SK-N-SH treated with all-trans-retinoic acid at 6 μM for 48 hours (cell line): ENCODE measurements at regions not wholly inside any gene's neighbourhood (a gene's known extent, or its start where the extent isn't known, plus 50 kb on each side); places are given as distances from the start of the nearest gene placed in this dataset.

ENCODE experiments used
- ATAC-seq: fragments of 200-7000 bp; cut with Tn5 transposase; 3 replicates; pipeline ENCODE4 v1.9.1; 2020; ENCODE audit warnings: mild to moderate bottlenecking, moderate library complexity
- ARNTL ChIP-seq: fragments of 450-650 bp; formaldehyde crosslinking; IDR thresholded peaks from 2 replicates; pipeline ENCODE4 v1.5.0; 2020; ENCODE audit warnings: low read depth, mild to moderate bottlenecking, moderate library complexity, borderline replicate concordance
- BACH2 ChIP-seq: fragments of 250-450 bp; sonication (Bioruptor Pico); IDR thresholded peaks from 2 replicates; pipeline ENCODE4 v1.9.0; 2021; ENCODE audit warnings: mild to moderate bottlenecking, borderline replicate concordance
- CREB5 ChIP-seq: fragments of 250-450 bp; sonication (Bioruptor Pico); IDR thresholded peaks from 2 replicates; pipeline ENCODE4 v1.5.1; 2020; ENCODE audit warnings: low read depth, mild to moderate bottlenecking, moderate library complexity
- CSDC2 ChIP-seq: fragments of 250-450 bp; sonication (Bioruptor Pico); IDR thresholded peaks from 2 replicates; pipeline ENCODE4 v1.5.0; 2020; ENCODE audit warnings: mild to moderate bottlenecking, moderate library complexity
- CSRNP3 ChIP-seq: fragments of 250-450 bp; sonication (Bioruptor Pico); IDR thresholded peaks from 2 replicates; pipeline ENCODE4 v1.5.1; 2021; ENCODE audit warnings: mild to moderate bottlenecking, moderate library complexity
- GLIS3 ChIP-seq: fragments of 250-450 bp; sonication (Bioruptor Pico); IDR thresholded peaks from 2 replicates; pipeline ENCODE4 v1.5.0; 2020; ENCODE audit warnings: mild to moderate bottlenecking, moderate library complexity
- OSR1 ChIP-seq: fragments of 250-450 bp; sonication (Bioruptor Pico); IDR thresholded peaks from 2 replicates; pipeline ENCODE4 v1.8.0; 2022; ENCODE audit warnings: moderate library complexity, mild to moderate bottlenecking, inconsistent platforms
- PATZ1 ChIP-seq: fragments of 250-450 bp; sonication (Bioruptor Pico); IDR thresholded peaks from 2 replicates; pipeline ENCODE4 v1.8.0; 2020; ENCODE audit warnings: mild to moderate bottlenecking, moderate library complexity, borderline replicate concordance
- SNAI2 ChIP-seq: fragments of 250-450 bp; sonication (Bioruptor Pico); IDR thresholded peaks from 2 replicates; pipeline ENCODE4 v1.5.0; 2020; ENCODE audit warnings: mild to moderate bottlenecking, moderate library complexity
- TOX ChIP-seq: fragments of 250-450 bp; sonication (Bioruptor Pico); IDR thresholded peaks from 2 replicates; pipeline ENCODE4 v1.8.0; 2021; ENCODE audit warnings: mild to moderate bottlenecking, moderate library complexity, borderline replicate concordance
- ZC3H10 ChIP-seq: fragments of 250-450 bp; sonication (Bioruptor Pico); IDR thresholded peaks from 2 replicates; pipeline ENCODE4 v1.5.1; 2021; ENCODE audit warnings: mild to moderate bottlenecking, moderate library complexity
- ZFP3 ChIP-seq: fragments of 250-450 bp; sonication (Bioruptor Pico); IDR thresholded peaks from 2 replicates; pipeline ENCODE4 v1.5.0; 2020; ENCODE audit warnings: mild to moderate bottlenecking, moderate library complexity
- ZFP30 ChIP-seq: fragments of 450-650 bp; formaldehyde crosslinking; IDR thresholded peaks from 2 replicates; pipeline ENCODE4 v1.5.0; 2022; ENCODE audit warnings: mild to moderate bottlenecking, moderate library complexity
- ZNF565 ChIP-seq: fragments of 450-650 bp; formaldehyde crosslinking; conservative IDR thresholded peaks from 2 replicates; pipeline ENCODE4 v1.5.0; 2020; ENCODE audit warnings: low read depth, mild to moderate bottlenecking, moderate library complexity
- ZNF70 ChIP-seq: fragments of 450-650 bp; formaldehyde crosslinking; IDR thresholded peaks from 2 replicates; pipeline ENCODE4 v1.5.0; 2020; ENCODE audit warnings: mild to moderate bottlenecking, moderate library complexity
- ZNF8 ChIP-seq: fragments of 450-650 bp; formaldehyde crosslinking; IDR thresholded peaks from 2 replicates; pipeline ENCODE4 v1.5.0; 2020; ENCODE audit warnings: mild to moderate bottlenecking, moderate library complexity
- TF ChIP-seq, protein P1 (sequence below): fragments of 250-450 bp; sonication (Bioruptor Pico); IDR thresholded peaks from 2 replicates; pipeline ENCODE4 v1.8.0; 2021; ENCODE audit warnings: low read depth, mild to moderate bottlenecking, moderate library complexity, borderline replicate concordance

GRCh38 chr10:111138544-111138943, 61.7 kb downstream of the ADRA2A start:
- no peak for ATAC-seq
- no peak for TF ChIP-seq OSR1 (CRISPR knock-in tag)

GRCh38 chr10:111139567-111139966, 62.7 kb downstream of the ADRA2A start:
- TF ChIP-seq CREB5 (CRISPR knock-in tag): no peak
- no peak for TF ChIP-seq ZNF70 (CRISPR knock-in tag)
- TF ChIP-seq TOX (CRISPR knock-in tag): no peak
- TF ChIP-seq OSR1 (CRISPR knock-in tag): no peak
- TF ChIP-seq ARNTL (CRISPR knock-in tag): no peak
- no peak for TF ChIP-seq GLIS3 (CRISPR knock-in tag)
- TF ChIP-seq CSDC2 (CRISPR knock-in tag): no peak
- TF ChIP-seq SNAI2 (CRISPR knock-in tag): no peak
- no peak for TF ChIP-seq CSRNP3
- TF ChIP-seq ZNF565 (CRISPR knock-in tag): no peak
- no peak for TF ChIP-seq PATZ1 (CRISPR knock-in tag)
- TF ChIP-seq ZNF8 (CRISPR knock-in tag): no peak
- no peak for TF ChIP-seq ZC3H10 (CRISPR knock-in tag)
- ATAC-seq: no peak; the same call in 2 of the 3 replicates

DNA sequence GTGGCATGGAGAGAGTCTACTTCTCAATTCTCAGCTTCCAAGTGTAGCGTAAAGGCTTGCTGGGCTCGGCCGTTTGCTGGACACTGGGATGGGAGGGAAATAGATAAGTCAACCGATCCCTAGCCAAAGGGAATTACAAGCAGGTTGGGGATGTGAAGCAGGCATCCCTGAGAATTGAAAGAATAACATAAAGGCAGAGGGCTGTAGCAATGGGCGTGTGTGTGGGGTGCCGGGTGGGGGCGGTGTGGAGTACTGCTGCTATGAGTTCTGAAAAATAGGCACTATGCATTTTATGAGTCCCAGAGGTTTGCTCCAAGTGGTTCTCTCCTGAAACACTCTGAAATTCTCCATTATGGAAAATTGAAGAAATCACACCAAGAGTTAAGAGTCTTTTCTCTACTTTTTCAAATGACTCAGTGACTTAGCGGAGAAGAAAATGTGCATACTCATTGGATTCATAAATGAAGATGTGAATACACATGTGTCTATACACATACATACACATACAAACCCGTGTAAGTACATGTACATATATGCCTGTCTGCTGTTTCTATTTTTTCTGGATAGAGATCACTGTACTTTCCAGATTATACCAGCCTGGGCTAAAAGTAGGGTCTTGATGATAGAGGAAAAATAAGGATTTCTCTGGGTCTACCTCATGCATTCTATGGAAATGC, 65.4 kb downstream of the ADRA2A start:
- no peak for ATAC-seq
- no peak for TF ChIP-seq ZFP30 (CRISPR knock-in tag)
- no peak for TF ChIP-seq TOX (CRISPR knock-in tag)
- no peak for TF ChIP-seq PATZ1 (CRISPR knock-in tag)
- no peak for TF ChIP-seq CSRNP3
- TF ChIP-seq, all 23 proteins: peak for 0

- TF ChIP-seq, protein P1, sequence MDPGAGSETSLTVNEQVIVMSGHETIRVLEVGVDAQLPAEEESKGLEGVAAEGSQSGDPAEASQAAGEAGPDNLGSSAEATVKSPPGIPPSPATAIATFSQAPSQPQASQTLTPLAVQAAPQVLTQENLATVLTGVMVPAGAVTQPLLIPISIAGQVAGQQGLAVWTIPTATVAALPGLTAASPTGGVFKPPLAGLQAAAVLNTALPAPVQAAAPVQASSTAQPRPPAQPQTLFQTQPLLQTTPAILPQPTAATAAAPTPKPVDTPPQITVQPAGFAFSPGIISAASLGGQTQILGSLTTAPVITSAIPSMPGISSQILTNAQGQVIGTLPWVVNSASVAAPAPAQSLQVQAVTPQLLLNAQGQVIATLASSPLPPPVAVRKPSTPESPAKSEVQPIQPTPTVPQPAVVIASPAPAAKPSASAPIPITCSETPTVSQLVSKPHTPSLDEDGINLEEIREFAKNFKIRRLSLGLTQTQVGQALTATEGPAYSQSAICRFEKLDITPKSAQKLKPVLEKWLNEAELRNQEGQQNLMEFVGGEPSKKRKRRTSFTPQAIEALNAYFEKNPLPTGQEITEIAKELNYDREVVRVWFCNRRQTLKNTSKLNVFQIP (CRISPR knock-in tag): no peak
- TF ChIP-seq ZFP30 (CRISPR knock-in tag) (no peak), BACH2 (CRISPR knock-in tag) (no peak), ZFP3 (CRISPR knock-in tag) (no peak), OSR1 (CRISPR knock-in tag) (no peak), CSRNP3 (no peak), ZNF8 (CRISPR knock-in tag) (no peak)
- TF ChIP-seq, all 23 proteins: peak for 0
- no peak for ATAC-seq
Measured at GRCh38 chr10:111146025-111146640, 69.3 kb downstream of the ADRA2A start.
